Caco-2 (cell line): ENCODE measurements at regions not wholly inside any gene's neighbourhood (a gene's known extent, or its start where the extent isn't known, plus 50 kb on each side); places are given as distances from the start of the nearest gene placed in this dataset.

Experiments
- BruUV-seq: library from RNA; stranded (reverse); fragments of 400-500 nt; replicated peaks from 2 replicates; lab custom pipeline; 2021; lab: Mats Ljungman, UMichigan
- CTCF ChIA-PET: fragments of 300-600 bp; sonication (Branson Sonifier 250); formaldehyde crosslinking; loops from one replicate; lab custom pipeline; 2022; ENCODE audit warnings: antibody characterized with exemption; lab: Charles Lee
- POLR2A ChIA-PET: fragments of 300-600 bp; sonication (Branson Sonifier 250); formaldehyde crosslinking; loops from one replicate; lab custom pipeline; 2022; ENCODE audit warnings: antibody characterized with exemption; lab: Charles Lee
- DNase-seq, 2 experiments: peaks; one replicate each; pipeline versions ENCODE4 v3.0.0 to v3.0.0-alpha.2; 2020 to 2022
- H3K27me3 ChIP-seq: replicated peaks from 2 replicates; pipeline ENCODE4 v1.6.0; 2011; ENCODE audit warnings: low read length; ENCODE audit not compliant: control insufficient read depth, insufficient read depth
- H3K36me3 ChIP-seq: 2 replicates; pipeline ENCODE4 v1.5.1; 2011; ENCODE audit warnings: low read length; ENCODE audit not compliant: control insufficient read depth, insufficient read depth
- H3K4me1 ChIP-seq: fragments of 250-450 bp; sonication (Bioruptor Pico); 2 replicates; pipeline ENCODE4 v1.5.1; 2020; ENCODE audit warnings: mild to moderate bottlenecking
- H3K4me3 ChIP-seq: 2 replicates; pipeline ENCODE4 v1.5.1; 2011; ENCODE audit warnings: low read depth, mild to moderate bottlenecking, control low read depth, low read length
- H3K9me3 ChIP-seq: fragments of 250-450 bp; sonication (Bioruptor Pico); 2 replicates; pipeline ENCODE4 v1.5.1; 2020; ENCODE audit warnings: mild to moderate bottlenecking, moderate library complexity
- H3K27ac Mint-ChIP-seq: one replicate; pipeline ENCODE4 v1.8.0; 2022; ENCODE audit warnings: mixed read lengths; ENCODE audit not compliant: unreplicated experiment
- H3K27me3 Mint-ChIP-seq: one replicate; pipeline ENCODE4 v1.8.0; 2022; ENCODE audit warnings: mixed read lengths; ENCODE audit not compliant: insufficient read depth, unreplicated experiment
- H3K36me3 Mint-ChIP-seq: one replicate; pipeline ENCODE4 v1.8.0; 2022; ENCODE audit warnings: mild to moderate bottlenecking, mixed read lengths; ENCODE audit not compliant: insufficient read depth, unreplicated experiment
- H3K4me1 Mint-ChIP-seq: one replicate; pipeline ENCODE4 v1.8.0; 2022; ENCODE audit warnings: low read depth, mixed read lengths; ENCODE audit not compliant: unreplicated experiment
- H3K4me3 Mint-ChIP-seq: one replicate; pipeline ENCODE4 v1.8.0; 2022; ENCODE audit warnings: mild to moderate bottlenecking, moderate library complexity, mixed read lengths; ENCODE audit not compliant: unreplicated experiment
- H3K9me3 Mint-ChIP-seq: one replicate; pipeline ENCODE4 v1.8.0; 2022; ENCODE audit warnings: mixed read lengths; ENCODE audit not compliant: unreplicated experiment
- CTCF ChIP-seq, 2 experiments: fragments of 200-600 bp in 1 of 2; IDR thresholded peaks; 1 replicate in 1 of 2; 2 replicates in 1 of 2; pipeline versions ENCODE4 v1.5.1 to v1.8.0; 2011 to 2022; ENCODE audit warnings: antibody characterized with exemption in 1 of 2, control low read depth in 1 of 2, inconsistent platforms in 1 of 2, low read depth in 1 of 2, low read length in 1 of 2, mild to moderate bottlenecking in 1 of 2, moderate library complexity in 1 of 2; ENCODE audit not compliant: insufficient read depth in 1 of 2, severe bottlenecking in 1 of 2, unreplicated experiment in 1 of 2
- intact Hi-C: fragments of 100-400 bp; cut with micrococcal nuclease; formaldehyde crosslinking; loops from one replicate; pipeline ENCODE4 v1.10.0; 2022; ENCODE audit not compliant: unreplicated experiment

- no peak overlapping the region for H3K4me3 ChIP-seq
- Mint-ChIP-seq H3K27me3 (no peaks in the 10 kb centered on the region), H3K4me3 (no peak overlapping the region), H3K4me1 (peaks cover 62% of the 10 kb centered on the region), H3K27ac (no peak overlapping the region), H3K9me3 (no peaks in the 10 kb centered on the region), H3K36me3 (no peaks in the 10 kb centered on the region)
- intact Hi-C loops: loop anchor here (10.0 kb wide), 1 partner anchor 278 kb away; no protein-coding TSS in a partner anchor
- no TSS peak for BruUV-seq
- POLR2A ChIA-PET: no interaction called here
- H3K4me1 ChIP-seq: peaks cover 53% of the 10 kb centered on the region
- CTCF ChIA-PET: interaction anchor here (0.6 to 0.8 kb wide), 3 partner anchors 81 to 1135 kb away, joined by 3 to 6 read pairs (median 6); no protein-coding TSS in a partner anchor
- H3K9me3 ChIP-seq: no peaks in the 10 kb centered on the region
- H3K27me3 ChIP-seq: no peaks in the 10 kb centered on the region
- H3K36me3 ChIP-seq: no peaks in the 10 kb centered on the region; the same call in 1 of the 2 replicates
- TF ChIP-seq CTCF (IDR thresholded peaks at IDR 0.05; ENCODE audit: insufficient read depth in 1 of 2, low read depth in 1 of 2, low read length in 1 of 2, severe bottlenecking in 1 of 2, unreplicated experiment in 1 of 2): no peak
- DNase-seq: no peak
These were observed 93.6 kb downstream of the ZFP36L2 start for GRCh38 chr2:43132683-43133301.

- H3K4me1 Mint-ChIP-seq: peaks cover 55% of the 10 kb centered on the region
- intact Hi-C loops: loop anchor here (1.0 to 10.0 kb wide), 4 partner anchors 31 to 277 kb away; no protein-coding TSS in a partner anchor
- peaks cover 52% of the 10 kb centered on the region for H3K4me1 ChIP-seq
- no peak for TF ChIP-seq CTCF (IDR thresholded peaks at IDR 0.05; ENCODE audit: insufficient read depth in 1 of 2, low read depth in 1 of 2, low read length in 1 of 2, severe bottlenecking in 1 of 2, unreplicated experiment in 1 of 2)
- H3K27me3 ChIP-seq: no peaks in the 10 kb centered on the region
- H3K27ac Mint-ChIP-seq: peak overlapping the region; percentile 11
- H3K4me3 ChIP-seq: no peak overlapping the region
- no peaks in the 10 kb centered on the region; the same call in 1 of the 2 replicates for H3K36me3 ChIP-seq
- H3K27me3 Mint-ChIP-seq: no peaks in the 10 kb centered on the region
- H3K4me3 Mint-ChIP-seq: no peak overlapping the region
- H3K9me3 Mint-ChIP-seq: no peaks in the 10 kb centered on the region
- no peak for DNase-seq
- no peaks in the 10 kb centered on the region for H3K9me3 ChIP-seq
- ChIA-PET POLR2A (no interaction called here), CTCF (interaction anchor here (0.8 kb wide), 2 partner anchors 81 to 187 kb away, joined by 3 to 6 read pairs; no protein-coding TSS in a partner anchor)
- no peaks in the 10 kb centered on the region for H3K36me3 Mint-ChIP-seq
- no TSS peak for BruUV-seq
These were observed 94.3 kb downstream of the ZFP36L2 start for GRCh38 chr2:43131890-43132682.
